ENCODE measurements at regions not wholly inside any gene's neighbourhood (a gene's known extent, or its start where the extent isn't known, plus 50 kb on each side); places are given as distances from the start of the nearest gene placed in this dataset.
A peak's percentile ranks its signal among the peaks of the same experiment; 100 is the strongest.

DNA sequence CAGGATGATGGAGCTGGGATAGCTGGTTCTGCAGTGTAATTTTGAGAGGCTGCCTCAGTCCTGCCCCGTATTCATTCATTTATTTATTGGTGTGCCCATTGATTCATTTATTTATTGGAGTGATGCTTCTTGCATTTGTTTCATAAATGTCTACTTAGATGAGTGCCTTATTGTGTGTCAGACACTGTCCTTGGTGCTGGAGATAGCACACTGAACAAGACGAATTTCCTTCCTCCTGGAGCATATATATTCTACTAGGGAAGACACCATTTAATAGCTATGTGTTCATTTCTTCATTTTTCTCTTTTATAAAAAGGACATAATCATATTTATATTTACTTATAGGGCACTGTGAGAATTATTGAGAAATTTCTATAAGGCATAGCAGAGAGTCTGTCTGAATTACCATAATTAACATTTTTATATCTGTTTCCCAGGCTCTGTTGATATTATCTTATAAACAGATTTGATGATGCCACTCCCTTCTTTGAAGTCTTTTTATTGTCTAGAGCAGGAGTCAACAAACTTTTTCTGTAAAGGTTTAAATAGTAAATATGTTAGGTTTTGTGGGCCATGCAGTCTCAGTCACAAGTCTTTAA, 433.9 kb upstream of the ZNF608 start:
- DNase-seq = peak; percentile 41
- Histone ChIP-seq H3K27me3 (ENCODE audit: control insufficient read depth, insufficient read depth, low read length) (no peaks in the 10 kb centered on the region), H3K9me3 (replicated peaks; ENCODE audit: control insufficient read depth, low read depth, low read length) (no peaks in the 10 kb centered on the region), H3K36me3 (ENCODE audit: control insufficient read depth, insufficient read depth, low read length) (no peaks in the 10 kb centered on the region), H3K4me1 (ENCODE audit: control insufficient read depth, insufficient read depth, low read length) (no peaks in the 10 kb centered on the region), H3K27ac (ENCODE audit: low read length) (no peak overlapping the region), H3K4me3 (ENCODE audit: low read length) (no peak overlapping the region)
- 100% methylated on average over 1 of the region's 2 CpGs for WGBS (ENCODE audit: insufficient coverage)

DNA sequence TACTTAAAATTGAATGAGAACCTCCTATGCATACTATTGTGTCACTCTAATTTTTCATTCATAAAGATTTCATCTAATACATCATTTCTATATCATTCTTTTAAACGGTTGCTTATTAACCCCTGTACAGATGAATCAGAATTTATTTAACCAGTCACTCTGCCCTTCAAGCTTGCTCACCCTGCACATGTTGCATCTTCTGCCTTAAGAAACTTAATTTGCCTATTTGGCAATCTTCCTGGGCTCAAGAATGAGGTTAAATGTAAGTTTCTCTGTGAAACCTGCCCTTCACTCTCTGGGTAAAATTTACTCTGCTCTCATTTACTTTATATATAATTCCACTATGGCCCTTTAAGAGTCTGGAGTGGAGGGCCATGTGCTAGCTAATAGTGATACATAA, 434.7 kb upstream of the ZNF608 start:
- Histone ChIP-seq H3K4me1 (ENCODE audit: control insufficient read depth, insufficient read depth, low read length) (no peaks in the 10 kb centered on the region), H3K9me3 (replicated peaks; ENCODE audit: control insufficient read depth, low read depth, low read length) (no peaks in the 10 kb centered on the region), H3K4me3 (ENCODE audit: low read length) (no peak overlapping the region), H3K27me3 (ENCODE audit: control insufficient read depth, insufficient read depth, low read length) (no peaks in the 10 kb centered on the region), H3K36me3 (ENCODE audit: control insufficient read depth, insufficient read depth, low read length) (no peaks in the 10 kb centered on the region), H3K27ac (ENCODE audit: low read length) (no peak overlapping the region)
- 80% methylated on average over 1 of the region's 1 CpG for WGBS (ENCODE audit: insufficient coverage)
- no peak for DNase-seq

DNA sequence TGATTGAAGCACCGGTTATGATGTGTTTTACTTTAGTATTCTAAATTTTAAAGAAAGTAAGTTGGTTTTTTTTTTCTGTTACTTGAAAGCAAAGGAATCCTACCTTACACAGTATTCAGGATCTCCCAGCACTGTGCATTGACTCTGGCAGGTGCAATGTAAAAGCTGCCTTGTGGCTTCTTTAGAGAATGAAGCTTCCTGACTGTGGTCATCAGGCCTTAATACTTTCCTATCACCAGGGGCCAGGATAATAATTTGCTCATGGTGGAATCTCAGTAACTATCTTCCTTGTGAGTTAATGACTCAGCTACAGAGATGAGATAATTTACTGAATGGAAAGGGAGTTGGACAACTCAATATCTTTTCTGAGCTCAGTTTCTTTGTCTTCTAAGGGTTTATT, 435.5 kb upstream of the ZNF608 start:
- Histone ChIP-seq H3K4me3 (ENCODE audit: low read length) (no peak overlapping the region), H3K27ac (ENCODE audit: low read length) (no peak overlapping the region), H3K4me1 (ENCODE audit: control insufficient read depth, insufficient read depth, low read length) (no peaks in the 10 kb centered on the region), H3K9me3 (replicated peaks; ENCODE audit: control insufficient read depth, low read depth, low read length) (no peaks in the 10 kb centered on the region), H3K27me3 (ENCODE audit: control insufficient read depth, insufficient read depth, low read length) (no peaks in the 10 kb centered on the region), H3K36me3 (ENCODE audit: control insufficient read depth, insufficient read depth, low read length) (no peaks in the 10 kb centered on the region)
- DNase-seq = no peak
- no CpG with 5 or more reads among the region's 1 CpG for WGBS (ENCODE audit: insufficient coverage)

DNA sequence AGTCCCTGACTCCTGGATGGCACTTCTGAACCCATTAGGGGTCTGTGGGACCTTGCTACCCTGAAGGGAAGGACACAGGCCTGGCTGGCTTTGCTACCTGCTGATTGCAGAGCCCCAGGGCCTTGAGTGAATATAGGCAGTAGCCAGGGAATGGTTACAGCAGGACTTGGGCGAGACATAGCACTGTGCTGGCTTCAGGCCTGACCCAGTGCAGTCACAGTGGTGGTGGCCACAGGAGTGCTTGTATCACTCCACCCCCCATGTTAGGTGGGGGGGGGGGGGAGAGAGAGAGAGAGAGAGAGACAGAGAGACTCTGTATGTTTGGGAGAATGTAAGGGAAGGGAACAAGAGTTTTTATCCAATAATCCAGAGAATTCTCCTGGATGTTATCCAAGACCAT, 439.3 kb upstream of the ZNF608 start:
- Histone ChIP-seq H3K4me1 (ENCODE audit: control insufficient read depth, insufficient read depth, low read length) (peaks cover 4% of the 10 kb centered on the region), H3K9me3 (replicated peaks; ENCODE audit: control insufficient read depth, low read depth, low read length) (no peaks in the 10 kb centered on the region), H3K27me3 (ENCODE audit: control insufficient read depth, insufficient read depth, low read length) (no peaks in the 10 kb centered on the region), H3K27ac (ENCODE audit: low read length) (no peak overlapping the region), H3K4me3 (ENCODE audit: low read length) (no peak overlapping the region), H3K36me3 (ENCODE audit: control insufficient read depth, insufficient read depth, low read length) (no peaks in the 10 kb centered on the region)
- DNase-seq = no peak
- WGBS (ENCODE audit: insufficient coverage) = 100% methylated on average over 1 of the region's 1 CpG

DNA sequence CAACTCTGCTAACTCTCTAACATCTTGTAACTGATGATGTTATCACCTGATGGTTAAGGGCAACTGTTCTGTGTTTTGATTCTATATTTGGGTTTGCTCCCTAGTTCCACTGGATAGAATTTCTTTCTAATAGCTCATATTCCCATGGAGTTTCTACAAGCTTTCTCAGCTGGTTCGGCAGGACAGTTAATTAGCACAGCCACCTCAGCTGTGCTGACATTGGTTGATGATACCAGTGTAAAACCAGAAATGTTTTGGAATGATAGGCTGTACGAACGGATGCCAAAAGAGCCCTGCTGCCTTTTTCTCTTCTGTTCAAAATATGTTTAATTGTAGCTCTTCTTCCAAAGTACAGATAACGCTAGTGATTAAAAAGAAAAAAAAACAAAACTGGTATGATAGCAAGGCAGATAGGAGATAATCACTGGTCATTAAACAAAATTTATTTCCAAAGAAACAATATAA, 440.5 kb upstream of the ZNF608 start:
- Histone ChIP-seq H3K27ac (ENCODE audit: low read length) (no peak overlapping the region), H3K36me3 (ENCODE audit: control insufficient read depth, insufficient read depth, low read length) (no peaks in the 10 kb centered on the region), H3K4me1 (ENCODE audit: control insufficient read depth, insufficient read depth, low read length) (peaks cover 6% of the 10 kb centered on the region), H3K4me3 (ENCODE audit: low read length) (no peak overlapping the region), H3K9me3 (replicated peaks; ENCODE audit: control insufficient read depth, low read depth, low read length) (no peaks in the 10 kb centered on the region), H3K27me3 (ENCODE audit: control insufficient read depth, insufficient read depth, low read length) (no peaks in the 10 kb centered on the region)
- peak; percentile 52 for DNase-seq
- WGBS (ENCODE audit: insufficient coverage) = no CpG with 5 or more reads among the region's 4 CpGs

DNA sequence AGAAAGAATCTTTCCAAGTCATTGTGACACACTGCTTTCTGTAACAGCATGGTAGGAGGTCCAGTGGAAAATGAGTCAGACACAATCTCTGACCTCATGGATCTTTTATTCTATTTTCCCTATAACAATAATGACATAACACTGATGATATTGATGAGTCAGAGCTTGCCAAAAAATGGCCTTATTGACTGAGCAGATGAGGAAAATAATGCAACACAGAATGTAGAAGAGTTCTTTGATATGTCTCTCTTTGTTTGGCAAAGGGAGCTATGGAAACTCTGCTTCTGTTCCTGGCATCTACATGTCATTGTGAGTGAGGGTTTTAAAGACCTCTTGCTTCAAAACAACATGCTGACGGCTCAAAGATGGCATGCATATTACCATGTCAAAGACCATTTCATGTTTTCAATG, 443.1 kb upstream of the ZNF608 start:
- Histone ChIP-seq H3K4me3 (ENCODE audit: low read length) (no peak overlapping the region), H3K9me3 (replicated peaks; ENCODE audit: control insufficient read depth, low read depth, low read length) (no peaks in the 10 kb centered on the region), H3K27me3 (ENCODE audit: control insufficient read depth, insufficient read depth, low read length) (no peaks in the 10 kb centered on the region), H3K36me3 (ENCODE audit: control insufficient read depth, insufficient read depth, low read length) (no peaks in the 10 kb centered on the region), H3K27ac (ENCODE audit: low read length) (no peak overlapping the region), H3K4me1 (ENCODE audit: control insufficient read depth, insufficient read depth, low read length) (peaks cover 6% of the 10 kb centered on the region)
- no peak for DNase-seq
- whole genome bisulfite sequencing (ENCODE audit: insufficient coverage) = no CpG with 5 or more reads among the region's 1 CpG

DNA sequence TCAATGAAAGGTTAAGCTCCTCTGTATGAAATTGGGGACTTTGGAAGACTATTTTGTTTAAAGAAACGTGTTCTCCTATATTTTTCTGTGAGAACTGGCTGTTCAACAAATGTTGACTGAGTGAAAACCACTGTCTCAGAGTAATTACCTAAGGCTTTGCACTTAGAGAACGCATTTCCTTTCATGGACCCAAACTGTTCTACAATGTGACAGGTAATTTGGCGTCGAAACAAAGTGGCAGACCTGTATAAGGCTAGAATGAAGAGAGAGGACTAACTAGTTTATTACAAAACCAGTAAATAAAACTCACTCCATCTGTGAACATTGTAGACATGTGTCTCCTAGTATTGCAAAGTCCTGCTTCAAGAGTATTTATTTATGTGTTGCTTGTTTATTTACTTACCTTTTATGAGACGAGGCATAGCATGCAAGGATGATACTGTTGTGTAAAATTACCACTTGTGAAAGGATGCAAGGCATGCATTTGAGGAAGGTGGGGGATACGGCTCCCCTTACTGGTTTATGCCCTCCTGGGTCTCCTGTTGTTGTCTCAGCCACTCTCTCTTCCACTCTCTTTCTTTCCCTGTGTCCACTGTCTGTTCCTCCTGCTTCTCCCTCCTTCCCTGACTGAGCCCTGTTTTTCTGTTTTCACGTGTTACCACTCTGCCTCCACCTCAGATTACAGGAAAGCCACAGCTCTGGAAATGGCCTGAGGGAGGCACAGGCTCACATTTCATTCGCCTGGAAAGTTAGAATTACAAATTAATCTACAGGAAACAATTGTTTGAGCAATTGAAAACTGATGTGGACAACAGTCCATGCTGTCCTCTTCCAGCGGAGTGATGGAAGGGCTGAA, 444.0 kb upstream of the ZNF608 start:
- peak; percentile 43 for DNase-seq
- Histone ChIP-seq H3K27me3 (ENCODE audit: control insufficient read depth, insufficient read depth, low read length) (no peaks in the 10 kb centered on the region), H3K9me3 (replicated peaks; ENCODE audit: control insufficient read depth, low read depth, low read length) (no peaks in the 10 kb centered on the region), H3K4me1 (ENCODE audit: control insufficient read depth, insufficient read depth, low read length) (peaks cover 6% of the 10 kb centered on the region), H3K27ac (ENCODE audit: low read length) (no peak overlapping the region), H3K36me3 (ENCODE audit: control insufficient read depth, insufficient read depth, low read length) (no peaks in the 10 kb centered on the region), H3K4me3 (ENCODE audit: low read length) (no peak overlapping the region)
- WGBS (ENCODE audit: insufficient coverage) = 50% methylated on average over 1 of the region's 9 CpGs

DNA sequence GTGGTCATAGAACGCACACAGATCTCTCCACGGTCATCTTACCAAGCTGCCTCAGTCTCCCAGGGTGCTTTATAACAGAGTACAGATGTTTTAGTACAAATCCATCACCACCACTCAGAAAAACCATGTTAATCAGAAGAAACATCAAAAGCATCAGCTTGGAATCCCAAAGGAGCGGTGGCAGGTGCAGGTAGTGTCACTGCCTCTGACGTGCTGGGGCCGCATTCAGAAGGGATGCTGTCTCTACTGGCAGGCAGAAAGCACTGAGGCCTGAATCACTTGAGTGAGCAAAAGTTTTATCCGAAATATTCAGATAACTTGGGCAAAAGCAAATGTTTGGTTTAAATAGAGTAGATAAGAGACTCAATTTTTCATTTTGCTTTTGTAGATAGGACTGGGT, 448.4 kb upstream of the ZNF608 start:
- no peak for DNase-seq
- H3K4me3 ChIP-seq (ENCODE audit: low read length) = no peak overlapping the region
- no peaks in the 10 kb centered on the region for H3K27me3 ChIP-seq (ENCODE audit: control insufficient read depth, insufficient read depth, low read length)
- no peaks in the 10 kb centered on the region for H3K36me3 ChIP-seq (ENCODE audit: control insufficient read depth, insufficient read depth, low read length)
- H3K27ac ChIP-seq (ENCODE audit: low read length) = no peak overlapping the region
- 95% methylated on average over 3 of the region's 6 CpGs for WGBS (ENCODE audit: insufficient coverage)
- peaks cover 11% of the 10 kb centered on the region for H3K4me1 ChIP-seq (ENCODE audit: control insufficient read depth, insufficient read depth, low read length)
- no peaks in the 10 kb centered on the region for H3K9me3 ChIP-seq (replicated peaks; ENCODE audit: control insufficient read depth, low read depth, low read length)

DNA sequence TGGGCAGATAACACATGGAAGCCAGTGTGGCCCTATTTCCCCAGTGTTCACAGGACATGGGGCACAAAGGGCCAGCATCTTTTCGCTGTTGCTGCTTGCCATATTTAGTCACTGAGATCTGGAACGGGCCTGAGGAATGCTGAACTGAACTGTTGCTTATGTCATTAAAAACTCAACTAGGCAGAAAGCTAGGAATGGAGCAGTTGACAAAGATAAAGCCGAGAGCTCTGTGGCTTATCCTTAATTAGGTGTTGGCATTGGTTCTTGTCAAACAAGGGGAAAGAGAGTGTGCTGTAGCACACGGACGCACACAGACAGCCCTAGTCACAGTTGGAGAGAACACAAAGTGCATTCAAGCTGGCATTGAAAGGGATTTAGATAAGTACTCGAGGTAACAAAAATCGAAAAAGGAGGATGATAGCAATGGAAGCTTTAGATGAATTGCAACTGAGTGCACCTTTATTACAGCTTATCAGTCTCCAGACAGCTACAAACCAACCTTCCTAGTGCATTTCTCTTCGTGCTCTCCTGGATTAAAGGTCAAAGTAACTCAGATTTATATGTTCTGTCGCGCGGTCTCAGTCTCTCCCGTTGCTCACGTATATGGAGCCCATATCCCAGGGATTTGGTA, 450.2 kb upstream of the ZNF608 start:
- WGBS (ENCODE audit: insufficient coverage) = 83% methylated on average over 11 of the region's 13 CpGs
- Histone ChIP-seq H3K9me3 (replicated peaks; ENCODE audit: control insufficient read depth, low read depth, low read length) (no peaks in the 10 kb centered on the region), H3K4me3 (ENCODE audit: low read length) (no peak overlapping the region), H3K27ac (ENCODE audit: low read length) (no peak overlapping the region), H3K4me1 (ENCODE audit: control insufficient read depth, insufficient read depth, low read length) (peaks cover 13% of the 10 kb centered on the region), H3K36me3 (ENCODE audit: control insufficient read depth, insufficient read depth, low read length) (no peaks in the 10 kb centered on the region), H3K27me3 (ENCODE audit: control insufficient read depth, insufficient read depth, low read length) (no peaks in the 10 kb centered on the region)
- no peak for DNase-seq

DNA sequence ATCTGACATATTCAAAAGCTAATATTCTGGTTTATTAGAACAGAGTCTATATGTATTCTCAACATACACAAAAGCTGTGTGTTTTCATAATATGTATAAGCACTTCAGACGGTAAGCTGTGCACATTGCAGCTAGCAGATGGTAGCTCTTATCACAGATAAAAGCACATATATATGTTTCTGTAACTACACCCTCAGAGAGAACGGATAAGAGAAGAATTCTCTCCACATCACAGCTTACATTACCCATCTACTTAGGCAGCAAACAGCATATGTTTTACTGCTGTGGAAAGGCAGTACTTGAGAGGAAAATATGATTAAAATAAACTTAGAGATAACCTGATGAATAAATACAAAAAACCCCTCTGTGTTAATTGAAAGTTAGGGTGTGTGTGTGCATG, 450.9 kb upstream of the ZNF608 start:
- Histone ChIP-seq H3K4me1 (ENCODE audit: control insufficient read depth, insufficient read depth, low read length) (peaks cover 13% of the 10 kb centered on the region), H3K27me3 (ENCODE audit: control insufficient read depth, insufficient read depth, low read length) (no peaks in the 10 kb centered on the region), H3K9me3 (replicated peaks; ENCODE audit: control insufficient read depth, low read depth, low read length) (no peaks in the 10 kb centered on the region), H3K4me3 (ENCODE audit: low read length) (no peak overlapping the region), H3K27ac (ENCODE audit: low read length) (no peak overlapping the region), H3K36me3 (ENCODE audit: control insufficient read depth, insufficient read depth, low read length) (no peaks in the 10 kb centered on the region)
- no peak for DNase-seq
- no CpG with 5 or more reads among the region's 2 CpGs for WGBS (ENCODE audit: insufficient coverage)
